Type B pancreatic cell (in vitro differentiated cells): ENCODE measurements at regions not wholly inside any gene's neighbourhood (a gene's known extent, or its start where the extent isn't known, plus 50 kb on each side); places are given as distances from the start of the nearest gene placed in this dataset.

Experiments used
- DNase-seq: peaks from one replicate; pipeline ENCODE4 v3.0.0; 2021; ENCODE audit warnings: mixed read lengths; ENCODE audit not compliant: unreplicated experiment; ENCODE audit errors: extremely low spot score
- H3K27ac Mint-ChIP-seq: 2 replicates; pipeline ENCODE4 v1.8.0; 2021; ENCODE audit warnings: mild to moderate bottlenecking, mixed read lengths
- H3K27me3 Mint-ChIP-seq: 2 replicates; pipeline ENCODE4 v1.8.0; 2021; ENCODE audit warnings: mixed read lengths
- H3K36me3 Mint-ChIP-seq: 2 replicates; pipeline ENCODE4 v1.8.0; 2021; ENCODE audit warnings: mixed read lengths
- H3K4me1 Mint-ChIP-seq: one replicate; pipeline ENCODE4 v1.8.0; 2021; ENCODE audit warnings: mixed read lengths; ENCODE audit not compliant: unreplicated experiment
- H3K4me3 Mint-ChIP-seq: 2 replicates; pipeline ENCODE4 v1.8.0; 2021; ENCODE audit warnings: mild to moderate bottlenecking, mixed read lengths
- H3K9me3 Mint-ChIP-seq: 2 replicates; pipeline ENCODE4 v1.8.0; 2021; ENCODE audit warnings: mixed read lengths
- CTCF ChIP-seq: fragments of 200-600 bp; sonication (generic); conservative IDR thresholded peaks from 2 replicates; pipeline ENCODE4 v1.5.0; 2021; ENCODE audit warnings: antibody characterized with exemption, mild to moderate bottlenecking

DNA sequence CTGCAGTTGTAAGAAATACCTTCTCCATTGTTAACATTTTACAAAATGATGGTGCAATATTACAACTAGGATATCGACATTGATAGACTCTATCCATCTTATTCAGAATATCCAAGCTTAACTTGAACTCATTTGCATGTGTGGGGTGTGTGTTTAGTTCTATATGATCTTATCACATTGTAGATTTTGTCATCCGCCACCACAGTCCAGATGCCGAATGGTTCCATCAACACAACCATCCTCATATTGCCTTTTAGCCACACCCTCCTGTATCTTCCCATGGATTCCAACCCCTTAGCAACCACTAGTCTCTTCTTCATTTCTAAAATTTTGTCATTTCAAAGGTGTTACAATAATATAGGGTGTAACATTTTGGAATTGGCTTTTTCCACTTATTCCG, 452.9 kb upstream of the AKR1E2 start:
- H3K27me3 Mint-ChIP-seq = no peaks in the 10 kb centered on the region
- no peak for TF ChIP-seq CTCF
- DNase-seq = no peak

GRCh38 chr10:4372601-4373000, 453.4 kb upstream of the AKR1E2 start:
- no peak for TF ChIP-seq CTCF
- H3K27me3 Mint-ChIP-seq = no peaks in the 10 kb centered on the region
- peaks cover 5% of the 10 kb centered on the region for H3K9me3 Mint-ChIP-seq
- H3K4me3 Mint-ChIP-seq = peak overlapping the region; percentile 46
- H3K4me1 Mint-ChIP-seq = peaks cover 23% of the 10 kb centered on the region
- H3K27ac Mint-ChIP-seq = peak overlapping the region; percentile 52
- DNase-seq = no peak
- no peaks in the 10 kb centered on the region for H3K36me3 Mint-ChIP-seq

More for the DNA sequence above, 452.9 kb upstream of the AKR1E2 start:
- Mint-ChIP-seq H3K27ac (no peak overlapping the region), H3K4me3 (no peak overlapping the region), H3K36me3 (no peaks in the 10 kb centered on the region), H3K9me3 (peaks cover 6% of the 10 kb centered on the region), H3K4me1 (peaks cover 23% of the 10 kb centered on the region)

GRCh38 chr10:4371691-4372295, 454.2 kb upstream of the AKR1E2 start:
- H3K4me3 Mint-ChIP-seq = no peak overlapping the region
- DNase-seq = no peak
- no peaks in the 10 kb centered on the region for H3K36me3 Mint-ChIP-seq
- no peak overlapping the region for H3K27ac Mint-ChIP-seq
- TF ChIP-seq CTCF = no peak
- peaks cover 23% of the 10 kb centered on the region for H3K4me1 Mint-ChIP-seq
- peaks cover 5% of the 10 kb centered on the region for H3K9me3 Mint-ChIP-seq
- no peaks in the 10 kb centered on the region for H3K27me3 Mint-ChIP-seq

DNA sequence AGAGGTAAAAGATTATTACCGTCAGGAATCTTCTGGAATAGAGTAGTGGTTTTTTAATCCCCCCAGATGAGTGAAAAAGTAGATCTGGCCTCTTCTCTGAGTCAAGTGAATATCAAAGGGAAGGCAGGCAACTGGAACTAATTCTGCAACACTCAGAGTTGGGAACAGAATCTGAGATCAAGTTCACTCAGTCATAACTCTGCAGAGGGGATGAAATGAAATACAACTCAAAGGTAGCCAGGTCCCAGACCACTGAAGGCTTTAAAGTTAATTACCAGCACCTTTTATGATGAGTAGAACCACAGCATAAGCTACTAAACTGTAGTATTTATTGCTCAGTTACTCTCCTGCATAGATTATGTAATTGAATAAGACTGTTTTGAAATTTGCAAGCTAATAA, 455.6 kb upstream of the AKR1E2 start:
- TF ChIP-seq CTCF = no peak
- Mint-ChIP-seq H3K9me3 (peaks cover 5% of the 10 kb centered on the region), H3K4me3 (no peak overlapping the region), H3K4me1 (peaks cover 23% of the 10 kb centered on the region), H3K27me3 (no peaks in the 10 kb centered on the region), H3K27ac (no peak overlapping the region), H3K36me3 (no peaks in the 10 kb centered on the region)
- DNase-seq = no peak

GRCh38 chr10:4361581-4361980, 464.4 kb upstream of the AKR1E2 start:
- no peak overlapping the region for H3K4me3 Mint-ChIP-seq
- H3K36me3 Mint-ChIP-seq = no peaks in the 10 kb centered on the region
- H3K27ac Mint-ChIP-seq = no peak overlapping the region
- no peaks in the 10 kb centered on the region for H3K27me3 Mint-ChIP-seq
- H3K4me1 Mint-ChIP-seq = peaks cover 4% of the 10 kb centered on the region
- TF ChIP-seq CTCF = no peak
- no peaks in the 10 kb centered on the region for H3K9me3 Mint-ChIP-seq
- DNase-seq = no peak

- DNase-seq = no peak
- TF ChIP-seq CTCF = peak; percentile 42
- H3K27ac Mint-ChIP-seq = no peak overlapping the region
- H3K4me1 Mint-ChIP-seq = peaks cover 8% of the 10 kb centered on the region
- peaks cover 4% of the 10 kb centered on the region for H3K9me3 Mint-ChIP-seq
- H3K36me3 Mint-ChIP-seq = no peaks in the 10 kb centered on the region
- no peak overlapping the region for H3K4me3 Mint-ChIP-seq
- H3K27me3 Mint-ChIP-seq = peaks cover 3% of the 10 kb centered on the region
These were observed 467.0 kb upstream of the AKR1E2 start for GRCh38 chr10:4359003-4359402.
